Thyroid gland (tissue), 4 donors: ENCODE measurements at regions not wholly inside any gene's neighbourhood (a gene's known extent, or its start where the extent isn't known, plus 50 kb on each side); places are given as distances from the start of the nearest gene placed in this dataset.

Experiments
- DNase-seq, 2 donors: peaks; one replicate each; pipeline ENCODE4 v3.0.0-alpha.2; 2019
- H3K27ac ChIP-seq, 3 donors: fragments of 200-600 bp; sonication (generic); 1 replicate in 2 of 3; 2 replicates in 1 of 3; pipeline ENCODE4 v1.5.1; 2016 to 2019; ENCODE audit warnings: mild to moderate bottlenecking in 1 of 3, moderate library complexity in 1 of 3
- H3K27me3 ChIP-seq: fragments of 200-600 bp; sonication (generic); one replicate; pipeline ENCODE4 v1.5.1; 2019
- H3K36me3 ChIP-seq, 2 donors: fragments of 200-600 bp; sonication (generic); one replicate each; pipeline ENCODE4 v1.5.1; 2016 to 2019
- H3K4me1 ChIP-seq, 2 donors: fragments of 200-600 bp; sonication (generic); one replicate each; pipeline ENCODE4 v1.5.1; 2017 to 2019
- H3K4me3 ChIP-seq, 3 donors: fragments of 200-600 bp; sonication (generic); replicated peaks in 1 of 3; 1 replicate in 2 of 3; 2 replicates in 1 of 3; pipeline ENCODE4 v1.5.1; 2016; ENCODE audit warnings: mild to moderate bottlenecking in 1 of 3
- H3K9me3 ChIP-seq: fragments of 200-600 bp; sonication (generic); one replicate; pipeline ENCODE4 v1.5.1; 2017
- POLR2A ChIP-seq, 2 donors: fragments of 450-650 bp; IDR thresholded peaks; one replicate each; pipeline ENCODE4 v1.6.1; 2017; ENCODE audit warnings: antibody characterized with exemption in 2 of 2, mild to moderate bottlenecking in 2 of 2, moderate library complexity in 1 of 2
- WGBS, 2 donors: methylation state at CpG; one replicate each; pipeline ENCODE4 v1.1.5; 2017; 5-methylcytosine and 5-hydroxymethylcytosine counted together
- intact Hi-C: fragments of 100-400 bp; cut with DNase I; formaldehyde crosslinking; loops from one replicate; pipeline ENCODE4 v1.15.1; 2023
- TF ChIP-seq, protein P1 (sequence below), 6 experiments: fragments of 200-600 bp in 3 of 6; fragments of 450-650 bp in 3 of 6; sonication (generic) in 3 of 6; IDR thresholded peaks; one replicate each; pipeline ENCODE4 v1.5.1; 2016 to 2019; ENCODE audit warnings: antibody characterized with exemption in 6 of 6, mild to moderate bottlenecking in 2 of 6, inconsistent platforms in 1 of 6, moderate library complexity in 1 of 6

DNA sequence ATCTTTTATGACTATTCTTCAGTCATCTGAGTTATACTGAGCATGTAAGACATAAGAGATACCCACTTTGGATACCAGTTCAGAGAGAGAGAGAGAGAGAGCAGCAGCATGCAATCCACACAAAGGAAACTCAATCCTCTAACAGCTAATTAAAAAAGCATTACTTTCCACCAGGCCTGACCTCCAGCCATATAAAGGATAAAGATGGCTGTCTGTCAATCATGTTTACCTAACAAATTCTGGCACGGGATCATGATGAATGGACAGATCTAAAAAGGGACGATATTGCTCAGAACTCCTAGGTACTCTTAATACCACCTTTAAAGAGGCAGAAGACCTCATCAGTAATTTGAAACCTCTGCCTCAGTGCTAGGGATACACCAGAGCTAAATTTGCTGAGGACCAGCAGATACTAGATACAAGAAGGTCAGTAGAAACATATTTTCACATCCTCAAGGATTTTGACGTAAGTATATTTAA is 159.2 kb downstream of the RPS12 start:
- no peaks in the 10 kb centered on the region for H3K4me1 ChIP-seq
- DNase-seq: no peak
- no peak overlapping the region for H3K27ac ChIP-seq
- intact Hi-C loops: no loop called here
- no peak overlapping the region for H3K4me3 ChIP-seq
- no peaks in the 10 kb centered on the region for H3K36me3 ChIP-seq
- H3K9me3 ChIP-seq: no peaks in the 10 kb centered on the region
- WGBS, 2 donors: 46 to 56% methylated on average over 3 of the region's 3 CpGs
- TF ChIP-seq, protein P1, sequence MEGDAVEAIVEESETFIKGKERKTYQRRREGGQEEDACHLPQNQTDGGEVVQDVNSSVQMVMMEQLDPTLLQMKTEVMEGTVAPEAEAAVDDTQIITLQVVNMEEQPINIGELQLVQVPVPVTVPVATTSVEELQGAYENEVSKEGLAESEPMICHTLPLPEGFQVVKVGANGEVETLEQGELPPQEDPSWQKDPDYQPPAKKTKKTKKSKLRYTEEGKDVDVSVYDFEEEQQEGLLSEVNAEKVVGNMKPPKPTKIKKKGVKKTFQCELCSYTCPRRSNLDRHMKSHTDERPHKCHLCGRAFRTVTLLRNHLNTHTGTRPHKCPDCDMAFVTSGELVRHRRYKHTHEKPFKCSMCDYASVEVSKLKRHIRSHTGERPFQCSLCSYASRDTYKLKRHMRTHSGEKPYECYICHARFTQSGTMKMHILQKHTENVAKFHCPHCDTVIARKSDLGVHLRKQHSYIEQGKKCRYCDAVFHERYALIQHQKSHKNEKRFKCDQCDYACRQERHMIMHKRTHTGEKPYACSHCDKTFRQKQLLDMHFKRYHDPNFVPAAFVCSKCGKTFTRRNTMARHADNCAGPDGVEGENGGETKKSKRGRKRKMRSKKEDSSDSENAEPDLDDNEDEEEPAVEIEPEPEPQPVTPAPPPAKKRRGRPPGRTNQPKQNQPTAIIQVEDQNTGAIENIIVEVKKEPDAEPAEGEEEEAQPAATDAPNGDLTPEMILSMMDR (IDR thresholded peaks at IDR 0.05): no peak
- no peak for TF ChIP-seq POLR2A (IDR thresholded peaks at IDR 0.05)
- no peaks in the 10 kb centered on the region for H3K27me3 ChIP-seq

GRCh38 chr6:132974122-132974521 is 159.8 kb downstream of the RPS12 start:
- intact Hi-C loops: no loop called here
- TF ChIP-seq, protein P1 (IDR thresholded peaks at IDR 0.05): no peak
- no peak for TF ChIP-seq POLR2A (IDR thresholded peaks at IDR 0.05)
- H3K4me1 ChIP-seq: no peaks in the 10 kb centered on the region
- H3K36me3 ChIP-seq: no peaks in the 10 kb centered on the region
- WGBS, 2 donors: 87 to 95% methylated on average over 4 of the region's 4 CpGs
- H3K4me3 ChIP-seq: no peak overlapping the region
- no peaks in the 10 kb centered on the region for H3K9me3 ChIP-seq
- no peak for DNase-seq
- H3K27ac ChIP-seq: no peak overlapping the region
- H3K27me3 ChIP-seq: no peaks in the 10 kb centered on the region

GRCh38 chr6:132977413-132977812 is 163.0 kb downstream of the RPS12 start:
- TF ChIP-seq, protein P1 (IDR thresholded peaks at IDR 0.05): no peak
- no peak for TF ChIP-seq POLR2A (IDR thresholded peaks at IDR 0.05)
- Histone ChIP-seq H3K9me3 (no peaks in the 10 kb centered on the region), H3K4me3 (no peak overlapping the region), H3K4me1 (no peaks in the 10 kb centered on the region), H3K27me3 (no peaks in the 10 kb centered on the region), H3K27ac (no peak overlapping the region), H3K36me3 (no peaks in the 10 kb centered on the region)
- intact Hi-C loops: no loop called here
- no peak for DNase-seq

GRCh38 chr6:132978685-132979084 is 164.3 kb downstream of the RPS12 start:
- Histone ChIP-seq H3K9me3 (no peaks in the 10 kb centered on the region), H3K36me3 (no peaks in the 10 kb centered on the region), H3K27ac (no peak overlapping the region), H3K4me1 (no peaks in the 10 kb centered on the region), H3K4me3 (no peak overlapping the region), H3K27me3 (no peaks in the 10 kb centered on the region)
- intact Hi-C loops: no loop called here
- TF ChIP-seq, protein P1 (IDR thresholded peaks at IDR 0.05): no peak
- TF ChIP-seq POLR2A (IDR thresholded peaks at IDR 0.05): no peak
- no peak for DNase-seq

DNA sequence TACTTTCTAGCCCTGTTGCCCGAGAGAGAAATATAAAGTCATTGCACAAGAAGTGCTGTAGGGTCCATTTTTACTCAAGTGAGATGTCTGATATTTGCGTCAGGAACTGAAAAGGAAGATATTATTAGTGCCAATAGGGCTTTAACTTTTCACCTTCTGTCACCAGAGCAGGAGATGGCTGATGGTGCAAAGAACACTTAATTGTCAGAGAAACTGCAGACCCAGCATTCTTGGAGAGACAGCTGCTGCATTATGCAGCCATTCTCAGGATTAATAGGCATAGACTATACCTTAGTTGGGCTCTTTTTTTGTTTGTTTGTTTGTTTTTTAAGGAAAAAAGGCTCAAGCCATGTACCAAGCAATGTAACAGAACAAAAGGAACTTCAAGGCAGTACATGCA is 179.4 kb downstream of the RPS12 start:
- WGBS, 2 donors: 91 to 95% methylated on average over 2 of the region's 2 CpGs
- no peak for DNase-seq
- intact Hi-C loops: no loop called here
- H3K36me3 ChIP-seq: no peaks in the 10 kb centered on the region
- H3K27ac ChIP-seq: no peak overlapping the region
- no peaks in the 10 kb centered on the region for H3K4me1 ChIP-seq
- H3K9me3 ChIP-seq: no peaks in the 10 kb centered on the region
- H3K4me3 ChIP-seq: no peak overlapping the region
- TF ChIP-seq, protein P1 (IDR thresholded peaks at IDR 0.05): no peak
- no peak for TF ChIP-seq POLR2A (IDR thresholded peaks at IDR 0.05)
- H3K27me3 ChIP-seq: no peaks in the 10 kb centered on the region
